Esophagus muscularis mucosa (tissue), 3 donors: ENCODE measurements at regions not wholly inside any gene's neighbourhood (a gene's known extent, or its start where the extent isn't known, plus 50 kb on each side); places are given as distances from the start of the nearest gene placed in this dataset.

Experiments used
- POLR2AphosphoS5 ChIP-seq, 2 donors: sonication (generic); formaldehyde crosslinking; IDR thresholded peaks; one replicate each; pipeline ENCODE4 v1.6.1; 2017; ENCODE audit warnings: antibody characterized with exemption in 2 of 2
- TF ChIP-seq, protein P1 (sequence below), 3 experiments: fragments of 200-600 bp in 2 of 3; fragments of 450-650 bp in 1 of 3; sonication (generic) in 2 of 3; IDR thresholded peaks; one replicate each; pipeline ENCODE4 v1.5.1; 2017 to 2019; ENCODE audit warnings: antibody characterized with exemption in 3 of 3, mild to moderate bottlenecking in 2 of 3, moderate library complexity in 1 of 3

DNA sequence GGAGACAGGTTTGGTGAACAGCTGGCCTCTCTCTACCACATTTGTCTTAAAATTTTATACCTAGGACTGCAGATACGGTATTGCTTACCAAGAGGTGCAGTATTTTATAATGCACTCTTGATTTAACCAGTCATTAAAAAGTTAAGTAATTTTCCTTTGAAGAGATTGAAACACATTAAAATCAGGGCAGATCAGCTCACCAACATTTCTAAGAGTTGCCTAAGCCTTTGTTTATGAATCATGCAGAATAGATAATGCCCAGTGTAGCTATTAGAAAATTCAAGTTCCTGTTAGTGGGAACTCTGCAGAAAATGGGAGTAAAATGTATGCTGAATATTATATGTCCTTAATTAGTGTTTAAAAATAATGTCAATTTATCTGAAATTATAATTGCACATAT, 140.2 kb upstream of the PRPS1L1 start:
- TF ChIP-seq, protein P1, sequence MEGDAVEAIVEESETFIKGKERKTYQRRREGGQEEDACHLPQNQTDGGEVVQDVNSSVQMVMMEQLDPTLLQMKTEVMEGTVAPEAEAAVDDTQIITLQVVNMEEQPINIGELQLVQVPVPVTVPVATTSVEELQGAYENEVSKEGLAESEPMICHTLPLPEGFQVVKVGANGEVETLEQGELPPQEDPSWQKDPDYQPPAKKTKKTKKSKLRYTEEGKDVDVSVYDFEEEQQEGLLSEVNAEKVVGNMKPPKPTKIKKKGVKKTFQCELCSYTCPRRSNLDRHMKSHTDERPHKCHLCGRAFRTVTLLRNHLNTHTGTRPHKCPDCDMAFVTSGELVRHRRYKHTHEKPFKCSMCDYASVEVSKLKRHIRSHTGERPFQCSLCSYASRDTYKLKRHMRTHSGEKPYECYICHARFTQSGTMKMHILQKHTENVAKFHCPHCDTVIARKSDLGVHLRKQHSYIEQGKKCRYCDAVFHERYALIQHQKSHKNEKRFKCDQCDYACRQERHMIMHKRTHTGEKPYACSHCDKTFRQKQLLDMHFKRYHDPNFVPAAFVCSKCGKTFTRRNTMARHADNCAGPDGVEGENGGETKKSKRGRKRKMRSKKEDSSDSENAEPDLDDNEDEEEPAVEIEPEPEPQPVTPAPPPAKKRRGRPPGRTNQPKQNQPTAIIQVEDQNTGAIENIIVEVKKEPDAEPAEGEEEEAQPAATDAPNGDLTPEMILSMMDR (IDR thresholded peaks at IDR 0.05), result no peak
- no peak for TF ChIP-seq POLR2AphosphoS5 (IDR thresholded peaks at IDR 0.05)
